AG08396 (cell line): ENCODE measurements at regions not wholly inside any gene's neighbourhood (a gene's known extent, or its start where the extent isn't known, plus 50 kb on each side); places are given as distances from the start of the nearest gene placed in this dataset.

Experiments
- DNase-seq: peaks from one replicate; pipeline ENCODE4 v3.0.0; 2012; ENCODE audit warnings: low spot score, mixed read lengths

DNA sequence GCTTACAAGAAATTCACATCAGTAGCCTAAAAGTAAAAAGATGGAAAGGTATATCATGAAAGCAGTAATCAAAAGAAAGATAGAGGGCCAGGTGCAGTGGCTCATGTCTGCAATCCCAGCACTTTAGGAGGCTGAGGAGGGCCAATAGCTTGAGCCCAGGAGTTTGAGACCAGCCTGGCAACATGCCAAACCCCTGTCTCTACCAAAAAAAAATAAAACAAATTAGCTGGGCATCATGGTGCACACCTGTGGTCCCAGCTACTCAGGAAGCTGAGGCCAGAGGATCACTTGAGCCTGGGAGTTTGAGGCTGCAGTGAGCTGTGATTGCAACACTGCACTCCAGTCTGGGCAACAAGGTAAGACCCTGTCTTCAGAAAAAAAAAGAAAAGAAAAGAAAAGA, 55.5 kb downstream of the GSPT2 start:
- DNase-seq = no peak

DNA sequence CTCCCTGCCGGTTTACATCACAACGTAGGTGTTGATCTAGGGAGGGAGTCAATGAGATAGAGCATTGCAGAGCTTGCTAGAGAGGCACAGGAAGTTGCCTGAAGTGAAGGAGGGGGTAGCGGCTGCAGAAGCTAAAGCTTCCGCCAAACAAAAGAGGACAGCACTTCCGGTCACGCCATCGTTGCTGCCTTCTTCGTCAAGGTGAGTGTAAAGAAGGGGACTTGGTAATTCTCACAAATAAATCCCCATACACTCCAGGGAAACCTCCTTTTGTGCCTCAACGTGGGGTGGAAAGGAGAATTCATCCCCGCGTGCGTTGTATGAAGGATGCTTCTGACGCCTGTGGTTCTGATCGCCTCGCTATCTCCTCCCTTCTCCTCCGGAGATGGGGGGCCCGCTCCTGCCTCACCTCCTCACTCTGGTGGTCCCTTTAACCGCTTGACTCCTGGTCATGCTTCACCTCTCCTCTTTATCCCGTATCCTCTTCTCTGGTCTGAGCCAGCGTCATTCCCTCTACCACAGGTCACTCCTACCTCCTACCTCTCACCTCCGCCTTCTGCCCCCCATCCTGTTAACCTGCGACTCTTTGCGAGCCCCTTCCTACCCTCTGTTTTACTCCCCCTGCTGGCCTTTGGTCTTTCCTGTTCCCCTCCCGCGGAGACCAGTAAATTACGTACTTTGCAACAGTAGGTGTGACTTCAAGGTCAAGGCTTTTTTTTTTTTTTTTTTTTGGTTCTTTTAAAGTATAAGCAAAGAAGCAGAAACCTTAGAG, 59.9 kb downstream of the GSPT2 start:
- DNase-seq = peak; percentile 39

- DNase-seq = no peak
These were observed 60.6 kb downstream of the GSPT2 start for GRCh38 chrX:51803833-51804232.

- DNase-seq = no peak
These were observed 61.5 kb downstream of the GSPT2 start for GRCh38 chrX:51804741-51805140.

- no peak for DNase-seq
These were observed 70.7 kb downstream of the GSPT2 start for GRCh38 chrX:51813886-51814460.

- DNase-seq = no peak
These were observed 69.4 kb upstream of the MAGED1 start for GRCh38 chrX:51824061-51824460.

DNA sequence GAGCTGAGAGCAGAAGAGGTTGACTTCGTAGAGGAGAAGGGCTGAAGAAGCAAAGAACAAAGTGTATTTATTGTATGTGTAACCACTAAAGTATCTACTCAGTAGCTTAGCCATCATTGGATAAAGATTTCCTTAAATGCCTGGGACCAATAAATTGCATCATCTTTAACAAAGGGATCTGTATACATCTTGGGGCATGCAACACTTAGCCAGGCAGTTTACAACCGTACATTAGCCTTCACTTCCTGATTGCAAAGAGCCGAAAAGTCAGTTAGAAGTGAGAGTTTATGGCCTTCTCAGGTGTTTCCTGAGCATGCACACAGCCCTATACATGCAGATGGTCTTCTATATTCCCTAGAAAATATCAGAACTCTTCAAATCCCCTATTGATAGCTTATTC, 68.0 kb upstream of the MAGED1 start:
- no peak for DNase-seq

DNA sequence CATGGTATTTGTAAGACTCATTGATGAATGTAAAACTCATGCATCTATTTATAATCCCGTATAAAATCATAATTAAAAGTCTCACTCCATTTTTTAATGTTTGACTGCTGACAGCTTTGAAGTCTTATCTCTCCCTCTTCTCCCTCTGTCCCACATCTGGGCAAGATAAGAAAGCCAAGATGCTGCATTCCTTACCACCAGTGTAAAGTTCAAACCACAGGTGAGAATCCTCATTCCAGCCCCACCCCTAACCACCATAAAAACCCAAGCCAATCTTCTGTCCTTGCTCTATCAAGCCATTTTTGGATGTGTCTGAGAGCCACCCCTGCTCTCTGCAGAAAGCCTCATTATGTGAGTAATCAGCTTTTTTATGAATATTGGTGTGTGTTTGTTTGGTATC, 59.3 kb upstream of the MAGED1 start:
- no peak for DNase-seq

DNA sequence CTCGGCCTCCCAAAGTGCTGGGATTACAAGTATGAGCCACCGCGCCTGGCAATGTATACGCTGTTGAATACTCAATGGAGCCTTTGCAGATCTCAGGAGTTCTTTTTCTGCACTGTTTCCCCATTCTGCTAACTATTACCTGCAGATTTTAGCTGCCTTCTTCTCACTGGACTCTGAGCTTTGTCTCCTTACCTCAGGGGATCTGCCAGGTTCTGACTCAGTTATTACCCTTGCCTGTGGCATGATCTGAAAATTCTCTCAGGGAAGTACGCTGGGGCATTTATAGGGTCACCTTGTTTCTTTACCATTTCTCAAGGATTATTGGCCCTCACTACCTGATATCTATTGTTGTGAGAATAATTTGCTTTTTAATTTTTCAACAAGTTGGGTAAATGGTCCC, 56.6 kb upstream of the MAGED1 start:
- DNase-seq = no peak

GRCh38 chrX:51837451-51837850, 56.0 kb upstream of the MAGED1 start:
- no peak for DNase-seq

DNA sequence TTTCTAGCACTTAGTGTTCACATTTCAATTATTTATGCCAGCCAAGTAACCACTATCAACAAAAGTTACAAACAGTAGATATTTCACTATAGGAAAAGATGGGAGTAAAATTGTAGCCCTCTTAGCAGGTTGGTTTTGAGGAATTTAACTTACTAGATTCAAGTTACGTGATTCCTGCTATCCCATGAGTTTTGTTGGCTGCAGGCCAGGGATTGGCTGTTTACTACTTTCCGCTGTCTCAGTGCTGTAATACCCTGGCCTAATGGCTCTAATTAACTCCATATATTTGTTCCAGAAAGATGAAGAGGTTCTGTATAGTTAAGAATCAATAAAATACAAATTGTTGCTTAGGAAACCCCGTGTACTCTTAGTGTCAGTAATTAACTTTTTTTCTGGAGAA, 55.5 kb upstream of the MAGED1 start:
- DNase-seq = no peak
